ENCODE measurements at regions not wholly inside any gene's neighbourhood (a gene's known extent, or its start where the extent isn't known, plus 50 kb on each side); places are given as distances from the start of the nearest gene placed in this dataset.
A peak's percentile ranks its signal among the peaks of the same experiment; 100 is the strongest.

- BruUV-seq (replicated peaks) = no TSS peak
- no peak for ATAC-seq
- TF ChIP-seq, protein P1, sequence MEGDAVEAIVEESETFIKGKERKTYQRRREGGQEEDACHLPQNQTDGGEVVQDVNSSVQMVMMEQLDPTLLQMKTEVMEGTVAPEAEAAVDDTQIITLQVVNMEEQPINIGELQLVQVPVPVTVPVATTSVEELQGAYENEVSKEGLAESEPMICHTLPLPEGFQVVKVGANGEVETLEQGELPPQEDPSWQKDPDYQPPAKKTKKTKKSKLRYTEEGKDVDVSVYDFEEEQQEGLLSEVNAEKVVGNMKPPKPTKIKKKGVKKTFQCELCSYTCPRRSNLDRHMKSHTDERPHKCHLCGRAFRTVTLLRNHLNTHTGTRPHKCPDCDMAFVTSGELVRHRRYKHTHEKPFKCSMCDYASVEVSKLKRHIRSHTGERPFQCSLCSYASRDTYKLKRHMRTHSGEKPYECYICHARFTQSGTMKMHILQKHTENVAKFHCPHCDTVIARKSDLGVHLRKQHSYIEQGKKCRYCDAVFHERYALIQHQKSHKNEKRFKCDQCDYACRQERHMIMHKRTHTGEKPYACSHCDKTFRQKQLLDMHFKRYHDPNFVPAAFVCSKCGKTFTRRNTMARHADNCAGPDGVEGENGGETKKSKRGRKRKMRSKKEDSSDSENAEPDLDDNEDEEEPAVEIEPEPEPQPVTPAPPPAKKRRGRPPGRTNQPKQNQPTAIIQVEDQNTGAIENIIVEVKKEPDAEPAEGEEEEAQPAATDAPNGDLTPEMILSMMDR (IDR thresholded peaks at IDR 0.05) = no peak
- TF ChIP-seq REST (IDR thresholded peaks at IDR 0.05; ENCODE audit: insufficient read depth in 1 of 2, low read depth in 2 of 2, low read length in 1 of 2) (no peak), TCF7L2 (IDR thresholded peaks at IDR 0.05; ENCODE audit: low read depth, low read length) (no peak), POLR2AphosphoS5 (IDR thresholded peaks at IDR 0.05; ENCODE audit: low read depth, low read length) (no peak), SIN3A (IDR thresholded peaks at IDR 0.05; ENCODE audit: borderline replicate concordance, insufficient read depth, low read depth, low read length) (no peak)
- in situ Hi-C loops (cut with HindIII; ENCODE audit: low pct_unique_long_range_greater_than_20kb, low sequenced_read_pairs) (no loop called here), intact Hi-C loops (cut with micrococcal nuclease; ENCODE audit: unreplicated experiment) (loop anchor here (10.0 kb wide), 1 partner anchor 1563 kb away; no protein-coding TSS in a partner anchor)
- no peak overlapping the region for H3K27ac ChIP-seq (ENCODE audit: low read length)
- no peak overlapping the region for H3K4me3 ChIP-seq (ENCODE audit: low read depth in 2 of 2, low read length in 2 of 2)
- no peaks in the 10 kb centered on the region for H3K4me1 ChIP-seq (ENCODE audit: control insufficient read depth, insufficient read depth, low read length)
- ChIA-PET CTCF (no interaction called here), POLR2A (no interaction called here)
- H3K27me3 ChIP-seq (ENCODE audit: control insufficient read depth, insufficient read depth, low read length) = no peaks in the 10 kb centered on the region
- no peak for DNase-seq (ENCODE audit: low read depth, low spot score)
- no peaks in the 10 kb centered on the region for H3K36me3 ChIP-seq (ENCODE audit: control insufficient read depth, insufficient read depth, low read length)
- H3K9me3 ChIP-seq (ENCODE audit: control insufficient read depth, insufficient read depth, low read depth, low read length) = no peaks in the 10 kb centered on the region
Measured at GRCh38 chr20:9981829-9982228, 53.0 kb upstream of the ANKEF1 start.

GRCh38 chr20:9978397-9979004, 56.3 kb upstream of the ANKEF1 start:
- Histone ChIP-seq H3K27ac (ENCODE audit: low read length) (no peak overlapping the region), H3K27me3 (ENCODE audit: control insufficient read depth, insufficient read depth, low read length) (no peaks in the 10 kb centered on the region), H3K36me3 (ENCODE audit: control insufficient read depth, insufficient read depth, low read length) (no peaks in the 10 kb centered on the region), H3K4me3 (ENCODE audit: low read depth in 2 of 2, low read length in 2 of 2) (no peak overlapping the region), H3K4me1 (ENCODE audit: control insufficient read depth, insufficient read depth, low read length) (no peaks in the 10 kb centered on the region), H3K9me3 (ENCODE audit: control insufficient read depth, insufficient read depth, low read depth, low read length) (no peaks in the 10 kb centered on the region)
- ATAC-seq (peak; percentile 95), DNase-seq (ENCODE audit: low read depth, low spot score) (peak; percentile 84)
- CTCF ChIA-PET = interaction anchor here (0.6 to 1.2 kb wide), 2 partner anchors 112 to 361 kb away, joined by 3 to 5 read pairs; no protein-coding TSS in a partner anchor
- no peak for TF ChIP-seq TCF7L2 (IDR thresholded peaks at IDR 0.05; ENCODE audit: low read depth, low read length)
- no peak for TF ChIP-seq REST (IDR thresholded peaks at IDR 0.05; ENCODE audit: insufficient read depth in 1 of 2, low read depth in 2 of 2, low read length in 1 of 2)
- no peak for TF ChIP-seq SIN3A (IDR thresholded peaks at IDR 0.05; ENCODE audit: borderline replicate concordance, insufficient read depth, low read depth, low read length)
- TF ChIP-seq POLR2AphosphoS5 (IDR thresholded peaks at IDR 0.05; ENCODE audit: low read depth, low read length) = no peak
- TF ChIP-seq, protein P1 (IDR thresholded peaks at IDR 0.05) = peak; percentile 70
- POLR2A ChIA-PET = interaction anchor here (0.6 kb wide), 1 partner anchor 885 kb away, joined by 4 read pairs; no protein-coding TSS in a partner anchor
- in situ Hi-C loops (cut with HindIII; ENCODE audit: low pct_unique_long_range_greater_than_20kb, low sequenced_read_pairs) = no loop called here
- intact Hi-C loops (cut with micrococcal nuclease; ENCODE audit: unreplicated experiment) = loop anchor here (1.0 to 2.0 kb wide), 3 partner anchors 112 to 448 kb away; no protein-coding TSS in a partner anchor
- BruUV-seq (replicated peaks) = no TSS peak
